CD4-positive, CD25-positive, alpha-beta regulatory T cell (primary cell): ENCODE measurements at regions not wholly inside any gene's neighbourhood (a gene's known extent, or its start where the extent isn't known, plus 50 kb on each side); places are given as distances from the start of the nearest gene placed in this dataset.

Source experiments
- ATAC-seq, 2 donors: fragments of 150-1000 bp; cut with Tn5 transposase; one replicate each; pipeline ENCODE4 v1.10.0; 2021; ENCODE audit warnings: low read depth in 2 of 2, moderate number of reproducible peaks in 2 of 2, moderate library complexity in 1 of 2
- DNase-seq, 3 donors: peaks; one replicate each; pipeline versions ENCODE4 v3.0.0 to v3.0.0-alpha.2; 2012 to 2022; ENCODE audit warnings: mixed read lengths in 1 of 3
- H3K27ac ChIP-seq: one replicate; pipeline ENCODE4 v1.7.0; 2013; ENCODE audit warnings: mild to moderate bottlenecking, low read length; ENCODE audit not compliant: insufficient read depth, poor library complexity, severe bottlenecking
- H3K27me3 ChIP-seq: one replicate; pipeline ENCODE4 v1.7.0; 2013; ENCODE audit warnings: low read length; ENCODE audit not compliant: control insufficient read depth, insufficient read depth
- H3K36me3 ChIP-seq: one replicate; pipeline ENCODE4 v1.7.0; 2013; ENCODE audit warnings: mild to moderate bottlenecking, low read length, moderate library complexity; ENCODE audit not compliant: control insufficient read depth, insufficient read depth
- H3K4me1 ChIP-seq: 2 replicates; pipeline ENCODE4 v1.7.0; 2013; ENCODE audit warnings: mild to moderate bottlenecking, low read length; ENCODE audit not compliant: insufficient read depth, control insufficient read depth, poor library complexity, severe bottlenecking
- H3K4me3 ChIP-seq: one replicate; pipeline ENCODE4 v1.7.0; 2013; ENCODE audit warnings: low read depth, mild to moderate bottlenecking, low read length, moderate library complexity
- H3K9me3 ChIP-seq, 2 experiments: 1 replicate in 1 of 2; 2 replicates in 1 of 2; pipeline ENCODE4 v1.7.0; 2013; ENCODE audit warnings: low read length in 2 of 2, mild to moderate bottlenecking in 1 of 2, moderate library complexity in 1 of 2; ENCODE audit not compliant: control insufficient read depth in 2 of 2
- H3K27ac Mint-ChIP-seq, 3 donors: one replicate each; pipeline ENCODE4 v1.8.0; 2020 to 2022; ENCODE audit warnings: mild to moderate bottlenecking in 3 of 3, mixed read lengths in 3 of 3, moderate library complexity in 2 of 3
- H3K27me3 Mint-ChIP-seq: one replicate; pipeline ENCODE4 v1.8.0; 2022; ENCODE audit warnings: mild to moderate bottlenecking, mixed read lengths
- H3K36me3 Mint-ChIP-seq: one replicate; pipeline ENCODE4 v1.8.0; 2020; ENCODE audit warnings: mixed read lengths
- H3K4me1 Mint-ChIP-seq, 4 donors: one replicate each; pipeline ENCODE4 v1.8.0; 2020 to 2022; ENCODE audit warnings: mixed read lengths in 4 of 4, mild to moderate bottlenecking in 1 of 4
- H3K4me3 Mint-ChIP-seq, 4 donors: one replicate each; pipeline ENCODE4 v1.8.0; 2020 to 2022; ENCODE audit warnings: mild to moderate bottlenecking in 4 of 4, mixed read lengths in 4 of 4, moderate library complexity in 3 of 4
- H3K9me3 Mint-ChIP-seq, 7 donors: one replicate each; pipeline ENCODE4 v1.8.0; 2020 to 2022; ENCODE audit warnings: mixed read lengths in 7 of 7, mild to moderate bottlenecking in 3 of 7, moderate library complexity in 2 of 7

- no peak overlapping the region for H3K27ac ChIP-seq
- Mint-ChIP-seq H3K4me3 (no peak overlapping the region), H3K4me1 (no peaks in the 10 kb centered on the region), H3K27ac (no peak overlapping the region), H3K27me3 (no peaks in the 10 kb centered on the region), H3K36me3 (no peaks in the 10 kb centered on the region), H3K9me3 (peaks cover 3 to 21% (median 9%) of the 10 kb centered on the region in 7 donors)
- H3K9me3 ChIP-seq = peaks cover 0 to 7% of the 10 kb centered on the region in 2 experiments
- H3K36me3 ChIP-seq = no peaks in the 10 kb centered on the region
- ATAC-seq (no peak), DNase-seq (no peak)
- no peak overlapping the region for H3K4me3 ChIP-seq
- H3K4me1 ChIP-seq = no peaks in the 10 kb centered on the region
- H3K27me3 ChIP-seq = no peaks in the 10 kb centered on the region
Measured at GRCh38 chr4:63171341-63171740, 1237.9 kb downstream of the TECRL start.

GRCh38 chr4:63170923-63171322 is 1238.3 kb downstream of the TECRL start:
- Histone ChIP-seq H3K4me1 (no peaks in the 10 kb centered on the region), H3K4me3 (no peak overlapping the region), H3K27ac (no peak overlapping the region), H3K27me3 (no peaks in the 10 kb centered on the region), H3K36me3 (no peaks in the 10 kb centered on the region), H3K9me3 (peaks cover 0 to 7% of the 10 kb centered on the region in 2 experiments)
- Mint-ChIP-seq H3K27me3 (no peaks in the 10 kb centered on the region), H3K27ac (no peak overlapping the region), H3K9me3 (peaks cover 4 to 21% (median 9%) of the 10 kb centered on the region in 7 donors), H3K4me1 (no peaks in the 10 kb centered on the region), H3K4me3 (no peak overlapping the region), H3K36me3 (no peaks in the 10 kb centered on the region)
- ATAC-seq (no peak), DNase-seq (no peak)

- no peak overlapping the region for H3K27ac ChIP-seq
- no peaks in the 10 kb centered on the region for H3K36me3 ChIP-seq
- no peaks in the 10 kb centered on the region for H3K4me1 ChIP-seq
- no peak for DNase-seq
- H3K27ac Mint-ChIP-seq = no peak overlapping the region
- H3K27me3 ChIP-seq = no peaks in the 10 kb centered on the region
- H3K4me1 Mint-ChIP-seq = no peaks in the 10 kb centered on the region
- ATAC-seq = no peak
- peaks cover 0 to 12% of the 10 kb centered on the region in 2 experiments for H3K9me3 ChIP-seq
- no peaks in the 10 kb centered on the region for H3K36me3 Mint-ChIP-seq
- peaks cover 4 to 30% (median 9%) of the 10 kb centered on the region in 7 donors for H3K9me3 Mint-ChIP-seq
- no peak overlapping the region for H3K4me3 Mint-ChIP-seq
- H3K27me3 Mint-ChIP-seq = no peaks in the 10 kb centered on the region
- H3K4me3 ChIP-seq = no peak overlapping the region
Measured at GRCh38 chr4:63169836-63170235, 1239.4 kb downstream of the TECRL start.

- peaks cover 0 to 42% (median 8%) of the 10 kb centered on the region in 7 donors for H3K9me3 Mint-ChIP-seq
- DNase-seq (no peak), ATAC-seq (no peak)
- no peaks in the 10 kb centered on the region for H3K27me3 Mint-ChIP-seq
- Histone ChIP-seq H3K36me3 (no peaks in the 10 kb centered on the region), H3K4me1 (no peaks in the 10 kb centered on the region), H3K4me3 (no peak overlapping the region), H3K27ac (no peak overlapping the region), H3K27me3 (no peaks in the 10 kb centered on the region), H3K9me3 (peaks cover 4% of the 10 kb centered on the region in 2 experiments)
- no peaks in the 10 kb centered on the region for H3K4me1 Mint-ChIP-seq
- no peaks in the 10 kb centered on the region for H3K36me3 Mint-ChIP-seq
- H3K27ac Mint-ChIP-seq = no peak overlapping the region
- no peak overlapping the region for H3K4me3 Mint-ChIP-seq
Measured at GRCh38 chr4:63155561-63155960, 1253.7 kb downstream of the TECRL start.

GRCh38 chr4:63123441-63123840 is 1285.8 kb downstream of the TECRL start:
- Mint-ChIP-seq H3K9me3 (peaks cover 0 to 18% (median 3%) of the 10 kb centered on the region in 7 donors), H3K27ac (no peak overlapping the region), H3K4me1 (no peaks in the 10 kb centered on the region), H3K36me3 (no peaks in the 10 kb centered on the region), H3K4me3 (no peak overlapping the region), H3K27me3 (no peaks in the 10 kb centered on the region)
- H3K27me3 ChIP-seq = no peaks in the 10 kb centered on the region
- no peaks in the 10 kb centered on the region for H3K4me1 ChIP-seq
- H3K27ac ChIP-seq = no peak overlapping the region
- H3K4me3 ChIP-seq = no peak overlapping the region
- no peaks in the 10 kb centered on the region for H3K36me3 ChIP-seq
- ATAC-seq (no peak), DNase-seq (no peak)
- peaks cover 0 to 6% of the 10 kb centered on the region in 2 experiments for H3K9me3 ChIP-seq

- no peak overlapping the region for H3K4me3 ChIP-seq
- Mint-ChIP-seq H3K27me3 (no peaks in the 10 kb centered on the region), H3K36me3 (no peaks in the 10 kb centered on the region), H3K9me3 (peaks cover 0 to 18% (median 3%) of the 10 kb centered on the region in 7 donors), H3K27ac (no peak overlapping the region), H3K4me1 (no peaks in the 10 kb centered on the region), H3K4me3 (no peak overlapping the region)
- no peaks in the 10 kb centered on the region for H3K4me1 ChIP-seq
- no peak overlapping the region for H3K27ac ChIP-seq
- DNase-seq = no peak
- H3K27me3 ChIP-seq = no peaks in the 10 kb centered on the region
- ATAC-seq = no peak
- H3K36me3 ChIP-seq = no peaks in the 10 kb centered on the region
- H3K9me3 ChIP-seq = peaks cover 0 to 6% of the 10 kb centered on the region in 2 experiments
Measured at GRCh38 chr4:63122955-63123354, 1286.3 kb downstream of the TECRL start.

GRCh38 chr4:63106600-63106999 is 1302.7 kb downstream of the TECRL start:
- Histone ChIP-seq H3K4me3 (no peak overlapping the region), H3K4me1 (no peaks in the 10 kb centered on the region), H3K9me3 (peaks cover 0 to 10% of the 10 kb centered on the region in 2 experiments), H3K36me3 (no peaks in the 10 kb centered on the region), H3K27me3 (no peaks in the 10 kb centered on the region), H3K27ac (no peak overlapping the region)
- no peak for ATAC-seq
- Mint-ChIP-seq H3K36me3 (no peaks in the 10 kb centered on the region), H3K9me3 (peaks cover 0 to 31% (median 11%) of the 10 kb centered on the region in 7 donors), H3K27ac (no peak overlapping the region), H3K4me3 (no peak overlapping the region), H3K4me1 (no peaks in the 10 kb centered on the region), H3K27me3 (no peaks in the 10 kb centered on the region)
- no peak for DNase-seq

GRCh38 chr4:63105839-63106238 is 1303.4 kb downstream of the TECRL start:
- DNase-seq (no peak), ATAC-seq (no peak)
- H3K36me3 Mint-ChIP-seq = no peaks in the 10 kb centered on the region
- H3K27ac ChIP-seq = no peak overlapping the region
- peaks cover 0 to 29% (median 10%) of the 10 kb centered on the region in 7 donors for H3K9me3 Mint-ChIP-seq
- no peaks in the 10 kb centered on the region for H3K36me3 ChIP-seq
- no peaks in the 10 kb centered on the region for H3K4me1 ChIP-seq
- no peak overlapping the region for H3K4me3 Mint-ChIP-seq
- H3K27me3 ChIP-seq = no peaks in the 10 kb centered on the region
- peaks cover 0 to 10% of the 10 kb centered on the region in 2 experiments for H3K9me3 ChIP-seq
- no peak overlapping the region for H3K4me3 ChIP-seq
- H3K27me3 Mint-ChIP-seq = no peaks in the 10 kb centered on the region
- no peak overlapping the region for H3K27ac Mint-ChIP-seq
- H3K4me1 Mint-ChIP-seq = no peaks in the 10 kb centered on the region
